ENCODE measurements at regions not wholly inside any gene's neighbourhood (a gene's known extent, or its start where the extent isn't known, plus 50 kb on each side); places are given as distances from the start of the nearest gene placed in this dataset.

DNA sequence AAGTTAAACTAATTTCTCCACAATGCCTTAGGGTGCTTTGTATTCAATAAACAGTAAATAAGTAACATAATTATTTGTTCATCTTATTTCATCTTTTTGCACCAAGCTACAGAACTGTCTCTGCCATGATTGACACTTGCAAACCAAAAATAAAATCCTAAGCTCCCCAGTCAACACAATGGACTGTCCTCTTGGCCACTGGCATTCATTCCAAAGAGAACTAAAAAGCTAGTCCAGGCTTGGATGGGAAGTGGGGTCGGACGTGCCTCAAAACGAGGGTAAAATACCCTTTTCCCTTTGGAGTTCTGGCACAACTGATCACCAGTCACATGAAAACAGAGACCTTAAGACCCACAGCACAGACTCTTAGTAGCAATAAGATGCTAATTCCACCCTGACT is 66.4 kb upstream of the THBS2 start:
- TF ChIP-seq, protein P1, sequence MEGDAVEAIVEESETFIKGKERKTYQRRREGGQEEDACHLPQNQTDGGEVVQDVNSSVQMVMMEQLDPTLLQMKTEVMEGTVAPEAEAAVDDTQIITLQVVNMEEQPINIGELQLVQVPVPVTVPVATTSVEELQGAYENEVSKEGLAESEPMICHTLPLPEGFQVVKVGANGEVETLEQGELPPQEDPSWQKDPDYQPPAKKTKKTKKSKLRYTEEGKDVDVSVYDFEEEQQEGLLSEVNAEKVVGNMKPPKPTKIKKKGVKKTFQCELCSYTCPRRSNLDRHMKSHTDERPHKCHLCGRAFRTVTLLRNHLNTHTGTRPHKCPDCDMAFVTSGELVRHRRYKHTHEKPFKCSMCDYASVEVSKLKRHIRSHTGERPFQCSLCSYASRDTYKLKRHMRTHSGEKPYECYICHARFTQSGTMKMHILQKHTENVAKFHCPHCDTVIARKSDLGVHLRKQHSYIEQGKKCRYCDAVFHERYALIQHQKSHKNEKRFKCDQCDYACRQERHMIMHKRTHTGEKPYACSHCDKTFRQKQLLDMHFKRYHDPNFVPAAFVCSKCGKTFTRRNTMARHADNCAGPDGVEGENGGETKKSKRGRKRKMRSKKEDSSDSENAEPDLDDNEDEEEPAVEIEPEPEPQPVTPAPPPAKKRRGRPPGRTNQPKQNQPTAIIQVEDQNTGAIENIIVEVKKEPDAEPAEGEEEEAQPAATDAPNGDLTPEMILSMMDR (IDR thresholded peaks at IDR 0.05 in 2 of 3, conservative IDR thresholded peaks at IDR 0.05 in 1 of 3; ENCODE audit: borderline replicate concordance in 1 of 3, insufficient read depth in 1 of 3, low read depth in 2 of 3, low read length in 2 of 3) = no peak
- no peak for TF ChIP-seq ELF1 (IDR thresholded peaks at IDR 0.05; ENCODE audit: borderline replicate concordance, low read depth)
